ENCODE measurements at regions not wholly inside any gene's neighbourhood (a gene's known extent, or its start where the extent isn't known, plus 50 kb on each side); places are given as distances from the start of the nearest gene placed in this dataset.
A peak's percentile ranks its signal among the peaks of the same experiment; 100 is the strongest.

GRCh38 chr3:115246461-115247020 is 99.5 kb upstream of the ZBTB20 start:
- intact Hi-C loops (cut with DNase I; ENCODE audit: low total_unique reads) = no loop called here
- Histone ChIP-seq H3K36me3 (ENCODE audit: low read depth, missing control alignments) (no peaks in the 10 kb centered on the region), H3K4me1 (no peaks in the 10 kb centered on the region), H3K27me3 (no peaks in the 10 kb centered on the region), H3K9me3 (no peaks in the 10 kb centered on the region), H3K4me3 (no peak overlapping the region), H3K27ac (no peak overlapping the region)
- no peak for DNase-seq
- no peak for TF ChIP-seq CTCF (IDR thresholded peaks at IDR 0.05)
- TF ChIP-seq POLR2A (IDR thresholded peaks at IDR 0.05) = no peak
- 80 to 89% methylated on average over 3 of the region's 3 CpGs for WGBS, 2 donors

GRCh38 chr3:115248274-115248673 is 101.2 kb upstream of the ZBTB20 start:
- Histone ChIP-seq H3K36me3 (ENCODE audit: low read depth, missing control alignments) (no peaks in the 10 kb centered on the region), H3K4me1 (no peaks in the 10 kb centered on the region), H3K4me3 (no peak overlapping the region), H3K9me3 (no peaks in the 10 kb centered on the region), H3K27ac (no peak overlapping the region), H3K27me3 (no peaks in the 10 kb centered on the region)
- DNase-seq = no peak
- TF ChIP-seq POLR2A (IDR thresholded peaks at IDR 0.05) (no peak), CTCF (IDR thresholded peaks at IDR 0.05) (no peak)
- 89% methylated on average over 2 of the region's 2 CpGs for WGBS, 2 donors
- intact Hi-C loops (cut with DNase I; ENCODE audit: low total_unique reads) = no loop called here

- no peaks in the 10 kb centered on the region for H3K4me1 ChIP-seq
- no peaks in the 10 kb centered on the region for H3K27me3 ChIP-seq
- no peak overlapping the region for H3K4me3 ChIP-seq
- intact Hi-C loops (cut with DNase I; ENCODE audit: low total_unique reads) = no loop called here
- no peaks in the 10 kb centered on the region for H3K9me3 ChIP-seq
- TF ChIP-seq POLR2A (IDR thresholded peaks at IDR 0.05) = no peak
- TF ChIP-seq CTCF (IDR thresholded peaks at IDR 0.05) = no peak
- H3K27ac ChIP-seq = no peak overlapping the region
- H3K36me3 ChIP-seq (ENCODE audit: low read depth, missing control alignments) = no peaks in the 10 kb centered on the region
- DNase-seq = no peak
These were observed 104.4 kb upstream of the ZBTB20 start for GRCh38 chr3:115251509-115251908.

- H3K27ac ChIP-seq = no peak overlapping the region
- no peaks in the 10 kb centered on the region for H3K4me1 ChIP-seq
- H3K27me3 ChIP-seq = no peaks in the 10 kb centered on the region
- no peak for DNase-seq
- intact Hi-C loops (cut with DNase I; ENCODE audit: low total_unique reads) = no loop called here
- H3K9me3 ChIP-seq = no peaks in the 10 kb centered on the region
- H3K36me3 ChIP-seq (ENCODE audit: low read depth, missing control alignments) = no peaks in the 10 kb centered on the region
- no peak for TF ChIP-seq POLR2A (IDR thresholded peaks at IDR 0.05)
- TF ChIP-seq CTCF (IDR thresholded peaks at IDR 0.05) = no peak
- no peak overlapping the region for H3K4me3 ChIP-seq
These were observed 105.6 kb upstream of the ZBTB20 start for GRCh38 chr3:115252679-115253078.

GRCh38 chr3:115254492-115255196 is 107.6 kb upstream of the ZBTB20 start:
- Histone ChIP-seq H3K9me3 (no peaks in the 10 kb centered on the region), H3K36me3 (ENCODE audit: low read depth, missing control alignments) (no peaks in the 10 kb centered on the region), H3K4me1 (no peaks in the 10 kb centered on the region), H3K4me3 (no peak overlapping the region), H3K27ac (no peak overlapping the region), H3K27me3 (no peaks in the 10 kb centered on the region)
- intact Hi-C loops (cut with DNase I; ENCODE audit: low total_unique reads) = no loop called here
- peak; percentile 14 for DNase-seq
- TF ChIP-seq POLR2A (IDR thresholded peaks at IDR 0.05) = no peak
- no peak for TF ChIP-seq CTCF (IDR thresholded peaks at IDR 0.05)
- 68 to 72% methylated on average over 15 to 22 of the region's 23 CpGs for WGBS, 2 donors
